NCI-H1436 (cell line): ENCODE measurements at regions not wholly inside any gene's neighbourhood (a gene's known extent, or its start where the extent isn't known, plus 50 kb on each side); places are given as distances from the start of the nearest gene placed in this dataset.
"Not testable (repeated sequence)": the region's sequence is repeated elsewhere in the genome, so short reads cannot be mapped to it uniquely, and the experiment has no call there.

Experiments
- DNase-seq: peaks from one replicate; lab custom pipeline; 2025; lab: John Stamatoyannopoulos, UW

GRCh38 chr15:69675731-69676130 lies 223.1 kb downstream of the RPLP1 start:
- DNase-seq: no peak

- no peak for DNase-seq
Observed at GRCh38 chr15:69677403-69677802, 224.8 kb downstream of the RPLP1 start.

- no peak for DNase-seq
Observed at GRCh38 chr15:69679623-69680228, 227.1 kb downstream of the RPLP1 start.

DNA sequence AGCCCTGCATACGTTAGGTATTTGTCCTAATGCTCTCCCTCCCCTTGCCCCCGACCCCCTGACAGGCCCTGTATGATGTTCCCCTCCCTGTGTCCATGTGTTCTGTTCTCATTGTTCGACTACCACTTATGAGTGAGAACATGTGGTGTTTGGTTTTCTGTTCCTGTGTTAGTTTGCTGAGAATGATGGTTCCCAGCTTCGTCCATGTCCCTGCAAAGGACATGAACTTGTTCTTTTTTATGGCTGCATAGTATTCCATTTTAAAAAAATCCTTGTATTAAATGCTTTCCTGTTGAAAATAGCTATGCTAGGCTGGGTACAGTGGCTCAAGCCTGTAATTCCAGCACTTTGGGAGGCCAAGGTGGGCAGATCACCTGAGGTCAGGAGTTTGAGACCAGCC lies 232.2 kb downstream of the RPLP1 start:
- DNase-seq: not testable (repeated sequence)

GRCh38 chr15:69685512-69686452 lies 233.2 kb downstream of the RPLP1 start:
- peak; percentile 93 for DNase-seq

GRCh38 chr15:69686626-69687025 lies 234.0 kb downstream of the RPLP1 start:
- DNase-seq: no peak

GRCh38 chr15:69689133-69689532 lies 236.5 kb downstream of the RPLP1 start:
- DNase-seq: no peak

GRCh38 chr15:69691307-69692015 lies 238.8 kb downstream of the RPLP1 start:
- DNase-seq: no peak

- DNase-seq: no peak
Observed at GRCh38 chr15:69692342-69692741, 239.7 kb downstream of the RPLP1 start.

- no peak for DNase-seq
Observed at GRCh38 chr15:69693059-69693458, 240.4 kb downstream of the RPLP1 start.

GRCh38 chr15:69696946-69697345 lies 244.3 kb downstream of the RPLP1 start:
- no peak for DNase-seq

GRCh38 chr15:69697916-69698315 lies 245.3 kb downstream of the RPLP1 start:
- DNase-seq: no peak

- no peak for DNase-seq
Observed at GRCh38 chr15:69699096-69699495, 246.5 kb downstream of the RPLP1 start.

- DNase-seq: no peak
Observed at GRCh38 chr15:69700380-69700779, 247.8 kb downstream of the RPLP1 start.

GRCh38 chr15:69701198-69701597 lies 248.6 kb downstream of the RPLP1 start:
- no peak for DNase-seq

DNA sequence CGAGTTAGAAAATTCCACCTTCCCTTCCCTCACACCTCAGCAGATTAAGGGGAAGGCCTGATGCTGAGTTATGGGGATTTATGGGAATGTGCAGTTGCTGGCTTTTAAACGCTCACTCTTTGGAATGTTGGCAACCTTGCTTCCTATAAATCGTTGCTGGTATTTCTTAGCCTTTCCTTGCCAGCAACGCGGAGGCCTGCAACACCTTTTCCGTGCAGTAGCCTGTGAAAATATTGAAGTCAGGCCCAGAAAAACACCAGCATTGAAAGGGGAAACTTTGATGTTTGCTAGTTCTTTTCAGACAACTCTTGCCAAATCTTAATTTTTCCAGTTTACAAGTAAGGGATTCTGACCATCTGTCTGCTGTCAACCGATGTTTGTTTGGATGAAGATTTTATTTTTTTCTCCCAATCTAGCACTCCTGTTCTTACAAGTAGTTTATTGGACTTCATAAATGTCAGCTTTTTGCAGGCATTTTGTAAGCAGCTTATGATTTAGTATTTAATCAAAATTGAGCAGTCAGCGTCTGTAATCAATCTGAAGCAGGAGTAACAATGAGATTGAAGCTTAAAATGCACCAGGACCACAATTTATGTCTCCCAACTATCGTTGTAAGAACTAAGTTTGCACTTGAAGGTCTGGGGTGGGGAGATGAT lies 251.0 kb downstream of the RPLP1 start:
- no peak for DNase-seq

DNA sequence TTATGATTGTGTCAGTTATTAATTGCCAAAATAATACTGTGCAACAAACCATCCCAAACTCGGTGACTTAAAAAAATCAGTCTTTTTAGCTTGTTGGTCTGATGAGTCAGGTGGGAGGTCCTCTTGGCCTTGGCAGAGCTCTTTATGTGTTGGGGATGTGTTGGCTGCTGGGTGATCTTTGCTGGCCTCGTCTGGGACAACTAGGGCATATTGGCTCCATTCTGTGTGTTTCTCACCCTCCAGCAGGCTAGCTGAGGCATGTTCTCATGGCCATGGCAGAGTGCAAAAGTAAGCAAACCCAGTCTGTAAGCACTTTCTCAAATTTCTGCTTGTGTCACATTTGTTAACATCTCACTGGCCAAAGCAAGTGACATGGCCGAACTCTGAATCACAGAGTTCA lies 251.6 kb downstream of the RPLP1 start:
- no peak for DNase-seq

DNA sequence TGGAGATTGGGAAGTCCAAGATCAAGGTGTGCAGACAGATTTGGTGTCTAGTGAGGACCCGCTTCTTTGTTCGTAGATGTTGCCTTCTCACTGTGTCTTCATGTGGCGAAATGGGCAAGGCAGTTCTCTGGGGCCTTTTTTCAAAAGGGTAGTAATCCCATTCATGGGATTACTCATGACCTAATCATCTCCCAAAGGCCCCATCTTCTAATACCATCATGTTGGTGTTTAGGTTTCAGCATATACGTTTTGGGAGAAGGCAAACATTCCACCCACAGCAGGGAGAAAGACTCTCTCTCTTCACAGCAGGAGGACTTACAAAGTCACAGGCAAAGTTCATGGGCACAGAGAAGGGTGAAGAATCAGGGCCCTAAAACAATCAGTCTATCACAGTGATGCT lies 252.1 kb downstream of the RPLP1 start:
- DNase-seq: no peak

GRCh38 chr15:69706353-69707097 lies 253.9 kb downstream of the RPLP1 start:
- DNase-seq: no peak

GRCh38 chr15:69707241-69707640 lies 254.6 kb downstream of the RPLP1 start:
- DNase-seq: not testable (repeated sequence)

GRCh38 chr15:69708436-69709122 lies 256.0 kb downstream of the RPLP1 start:
- DNase-seq: not testable (repeated sequence)
